Gastrocnemius medialis (tissue), 4 donors: ENCODE measurements at regions not wholly inside any gene's neighbourhood (a gene's known extent, or its start where the extent isn't known, plus 50 kb on each side); places are given as distances from the start of the nearest gene placed in this dataset.

Experiments used
- ATAC-seq, 2 donors: fragments of 150-250 bp; one replicate each; pipeline ENCODE4 v1.9.1; 2016
- DNase-seq, 2 donors: peaks; one replicate each; pipeline ENCODE4 v3.0.0-alpha.2; 2019
- H3K27ac ChIP-seq, 4 donors: fragments of 200-600 bp; sonication (generic); 1 replicate in 1 of 4; 2 replicates in 3 of 4; pipeline ENCODE4 v1.5.1; 2016 to 2018; ENCODE audit warnings: mild to moderate bottlenecking in 2 of 4, moderate library complexity in 1 of 4
- H3K27me3 ChIP-seq, 3 donors: fragments of 200-600 bp; sonication (generic) in 2 of 3; 1 replicate in 1 of 3; 2 replicates in 2 of 3; pipeline versions ENCODE4 v1.5.1 to v1.6.0; 2016 to 2019; ENCODE audit warnings: mild to moderate bottlenecking in 1 of 3, moderate library complexity in 1 of 3
- H3K36me3 ChIP-seq, 2 donors: fragments of 200-600 bp; sonication (generic) in 1 of 2; one replicate each; pipeline ENCODE4 v1.5.1; 2017 to 2018
- H3K4me1 ChIP-seq, 2 donors: fragments of 200-600 bp; sonication (generic) in 1 of 2; one replicate each; pipeline ENCODE4 v1.5.1; 2016 to 2017; ENCODE audit warnings: mild to moderate bottlenecking in 2 of 2
- H3K4me3 ChIP-seq, 4 donors: fragments of 200-600 bp; sonication (generic) in 3 of 4; 1 replicate in 1 of 4; 2 replicates in 3 of 4; pipeline ENCODE4 v1.5.1; 2016 to 2019; ENCODE audit warnings: mild to moderate bottlenecking in 2 of 4
- H3K9me3 ChIP-seq, 3 donors: fragments of 200-600 bp; sonication (generic) in 2 of 3; 1 replicate in 1 of 3; 2 replicates in 2 of 3; pipeline ENCODE4 v1.5.1; 2016 to 2019
- POLR2A ChIP-seq, 2 donors: fragments of 450-650 bp; IDR thresholded peaks; one replicate each; pipeline ENCODE4 v1.6.1; 2017; ENCODE audit warnings: antibody characterized with exemption in 2 of 2, mild to moderate bottlenecking in 2 of 2, moderate library complexity in 2 of 2
- in situ Hi-C, 4 donors: fragments of 200-750 bp; cut with MboI; loops; one replicate each; pipeline versions ENCODE4 v1.15.0 to v1.8.0; 2017; ENCODE audit warnings: low sequenced_read_pairs in 4 of 4
- intact Hi-C: fragments of 100-400 bp; cut with DNase I; formaldehyde crosslinking; loops from one replicate; pipeline ENCODE4 v1.15.1; 2023; ENCODE audit warnings: low total_unique reads
- TF ChIP-seq, protein P1 (sequence below), 5 experiments: fragments of 450-650 bp in 3 of 5; fragments of 200-600 bp in 2 of 5; sonication (generic) in 2 of 5; IDR thresholded peaks in 4 of 5; conservative IDR thresholded peaks in 1 of 5; 1 replicate in 4 of 5; 2 replicates in 1 of 5; pipeline ENCODE4 v1.5.1; 2016 to 2019; ENCODE audit warnings: antibody characterized with exemption in 5 of 5, mild to moderate bottlenecking in 3 of 5, moderate library complexity in 3 of 5

DNA sequence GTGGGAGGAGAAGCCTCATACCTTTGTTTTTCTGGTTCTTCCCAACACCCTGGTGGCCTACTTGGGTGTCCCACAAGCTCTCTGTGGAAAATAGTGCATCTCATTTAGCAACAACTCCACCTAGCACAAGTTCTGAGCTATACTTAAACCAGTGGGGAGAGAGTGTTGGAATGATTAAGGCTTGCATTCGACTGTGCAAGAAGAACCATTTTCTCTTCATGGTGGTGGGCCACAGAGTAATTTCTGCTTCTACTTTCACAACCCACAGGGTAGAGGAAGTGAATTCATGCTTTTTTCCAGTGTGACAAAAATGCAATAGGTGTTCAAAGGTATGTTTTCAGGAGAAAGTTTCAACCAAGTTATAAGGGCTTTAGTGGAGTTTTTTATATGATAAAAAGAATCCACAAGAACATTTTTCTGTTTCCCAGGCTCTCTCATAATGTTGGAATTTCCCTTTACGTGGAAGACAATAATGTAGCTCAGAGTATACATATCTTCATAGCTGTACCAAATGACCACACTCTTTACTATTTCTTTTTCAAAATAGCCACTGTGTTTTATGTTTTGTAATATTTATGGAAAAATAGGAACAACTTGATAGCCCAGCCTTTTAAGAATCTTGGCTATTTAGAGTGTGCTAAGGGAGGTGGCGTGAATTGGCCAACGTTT lies 80.3 kb upstream of the HHIP start:
- H3K4me1 ChIP-seq, result no peaks in the 10 kb centered on the region
- ATAC-seq (no peak), DNase-seq (no peak)
- H3K36me3 ChIP-seq, result no peaks in the 10 kb centered on the region
- intact Hi-C loops, result no loop called here
- TF ChIP-seq, protein P1, sequence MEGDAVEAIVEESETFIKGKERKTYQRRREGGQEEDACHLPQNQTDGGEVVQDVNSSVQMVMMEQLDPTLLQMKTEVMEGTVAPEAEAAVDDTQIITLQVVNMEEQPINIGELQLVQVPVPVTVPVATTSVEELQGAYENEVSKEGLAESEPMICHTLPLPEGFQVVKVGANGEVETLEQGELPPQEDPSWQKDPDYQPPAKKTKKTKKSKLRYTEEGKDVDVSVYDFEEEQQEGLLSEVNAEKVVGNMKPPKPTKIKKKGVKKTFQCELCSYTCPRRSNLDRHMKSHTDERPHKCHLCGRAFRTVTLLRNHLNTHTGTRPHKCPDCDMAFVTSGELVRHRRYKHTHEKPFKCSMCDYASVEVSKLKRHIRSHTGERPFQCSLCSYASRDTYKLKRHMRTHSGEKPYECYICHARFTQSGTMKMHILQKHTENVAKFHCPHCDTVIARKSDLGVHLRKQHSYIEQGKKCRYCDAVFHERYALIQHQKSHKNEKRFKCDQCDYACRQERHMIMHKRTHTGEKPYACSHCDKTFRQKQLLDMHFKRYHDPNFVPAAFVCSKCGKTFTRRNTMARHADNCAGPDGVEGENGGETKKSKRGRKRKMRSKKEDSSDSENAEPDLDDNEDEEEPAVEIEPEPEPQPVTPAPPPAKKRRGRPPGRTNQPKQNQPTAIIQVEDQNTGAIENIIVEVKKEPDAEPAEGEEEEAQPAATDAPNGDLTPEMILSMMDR (IDR thresholded peaks at IDR 0.05 in 4 of 5, conservative IDR thresholded peaks at IDR 0.05 in 1 of 5), result no peak
- TF ChIP-seq POLR2A (IDR thresholded peaks at IDR 0.05), result no peak
- no peak overlapping the region for H3K27ac ChIP-seq
- H3K27me3 ChIP-seq, result no peaks in the 10 kb centered on the region
- H3K4me3 ChIP-seq, result no peak overlapping the region
- H3K9me3 ChIP-seq, result no peaks in the 10 kb centered on the region
- in situ Hi-C loops, result no loop called here

DNA sequence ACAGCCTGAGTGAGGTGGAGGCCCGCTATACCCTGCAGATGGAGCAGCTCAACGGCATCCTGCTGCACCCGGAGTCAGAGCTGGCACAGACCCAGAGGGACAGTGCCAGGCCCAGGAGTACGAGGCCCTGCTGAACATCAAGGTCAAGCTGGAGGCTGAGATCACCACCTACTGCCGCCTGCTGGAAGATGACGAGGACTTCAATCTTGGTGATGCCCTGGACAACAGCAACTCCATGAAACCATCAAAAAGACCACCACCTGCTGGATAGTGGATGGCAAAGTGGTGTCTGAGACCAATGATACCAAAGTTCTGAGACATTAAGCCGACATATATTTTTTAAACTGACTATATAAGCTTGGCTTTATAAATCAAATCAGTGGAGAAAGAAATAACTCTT lies 73.3 kb upstream of the HHIP start:
- Histone ChIP-seq H3K9me3 (no peaks in the 10 kb centered on the region), H3K4me3 (no peak overlapping the region), H3K36me3 (no peaks in the 10 kb centered on the region), H3K4me1 (no peaks in the 10 kb centered on the region), H3K27ac (no peak overlapping the region), H3K27me3 (no peaks in the 10 kb centered on the region)
- no peak for TF ChIP-seq POLR2A (IDR thresholded peaks at IDR 0.05)
- TF ChIP-seq, protein P1 (IDR thresholded peaks at IDR 0.05 in 4 of 5, conservative IDR thresholded peaks at IDR 0.05 in 1 of 5), result no peak
- intact Hi-C loops, result no loop called here
- in situ Hi-C loops, result no loop called here
- DNase-seq (no peak), ATAC-seq (no peak)

DNA sequence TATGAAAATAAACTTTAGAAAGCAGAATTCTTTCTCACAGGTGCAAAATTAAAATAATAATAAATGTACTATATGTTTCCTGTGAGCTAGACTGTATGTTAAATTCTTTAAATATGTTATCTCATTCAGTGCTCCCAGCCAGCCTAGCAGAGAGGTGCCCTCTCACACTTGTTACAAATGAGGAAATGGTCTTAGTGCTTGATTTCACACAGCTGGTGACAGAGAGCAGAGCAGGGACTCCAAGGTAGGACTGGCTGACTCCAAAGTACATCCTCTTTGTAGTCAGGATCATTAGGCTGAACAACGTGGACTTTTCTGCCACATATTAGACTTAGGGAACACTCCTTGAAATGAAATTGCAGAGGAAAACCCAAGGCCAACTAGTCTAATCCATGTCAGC lies 72.0 kb upstream of the HHIP start:
- Histone ChIP-seq H3K27ac (no peak overlapping the region), H3K36me3 (no peaks in the 10 kb centered on the region), H3K4me3 (no peak overlapping the region), H3K9me3 (no peaks in the 10 kb centered on the region), H3K27me3 (no peaks in the 10 kb centered on the region), H3K4me1 (no peaks in the 10 kb centered on the region)
- TF ChIP-seq, protein P1 (IDR thresholded peaks at IDR 0.05 in 4 of 5, conservative IDR thresholded peaks at IDR 0.05 in 1 of 5), result no peak
- no peak for TF ChIP-seq POLR2A (IDR thresholded peaks at IDR 0.05)
- in situ Hi-C loops (no loop called here), intact Hi-C loops (no loop called here)
- ATAC-seq (no peak), DNase-seq (no peak)

DNA sequence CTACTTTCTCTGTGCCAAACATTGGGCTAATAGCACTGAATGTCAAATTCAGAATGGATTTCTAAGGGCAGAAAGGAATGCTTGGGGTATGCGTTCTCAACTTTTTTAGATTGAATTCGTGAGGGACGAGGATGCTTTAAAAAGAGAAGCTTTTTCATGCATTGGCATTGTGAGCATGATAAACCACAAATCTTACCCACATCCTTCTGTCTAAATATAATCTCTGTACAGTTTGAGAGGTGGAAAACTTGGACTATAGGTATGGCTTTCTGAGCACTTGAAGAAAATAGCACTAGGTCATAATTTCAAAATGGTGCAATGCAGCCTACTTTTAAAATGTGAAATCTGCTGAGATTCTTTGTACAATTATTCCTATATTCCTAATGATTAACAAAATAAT lies 71.4 kb upstream of the HHIP start:
- DNase-seq, result no peak
- no peaks in the 10 kb centered on the region for H3K27me3 ChIP-seq
- ATAC-seq, result no peak
- in situ Hi-C loops, result no loop called here
- no peak overlapping the region for H3K27ac ChIP-seq
- TF ChIP-seq POLR2A (IDR thresholded peaks at IDR 0.05), result no peak
- TF ChIP-seq, protein P1 (IDR thresholded peaks at IDR 0.05 in 4 of 5, conservative IDR thresholded peaks at IDR 0.05 in 1 of 5), result no peak
- H3K9me3 ChIP-seq, result no peaks in the 10 kb centered on the region
- intact Hi-C loops, result no loop called here
- H3K36me3 ChIP-seq, result no peaks in the 10 kb centered on the region
- no peaks in the 10 kb centered on the region for H3K4me1 ChIP-seq
- no peak overlapping the region for H3K4me3 ChIP-seq

DNA sequence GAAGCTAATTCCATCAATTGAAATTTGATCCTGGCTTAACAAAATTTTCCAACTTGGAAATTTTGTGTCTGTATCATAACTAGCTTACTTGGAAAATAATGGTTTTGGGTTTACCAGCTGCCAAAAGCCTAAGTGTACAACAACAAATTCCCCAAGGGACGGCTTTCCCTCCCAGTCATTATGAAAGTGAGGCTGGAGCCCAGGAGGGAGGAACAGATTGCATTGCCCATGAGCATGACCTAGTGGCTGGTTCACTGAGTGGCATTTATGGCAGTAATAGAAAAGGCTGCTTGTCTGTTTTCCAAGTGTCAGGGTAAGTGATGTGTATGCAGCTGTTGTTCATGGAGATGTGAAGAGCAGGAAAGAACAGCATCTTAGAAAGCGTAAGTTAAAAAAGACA lies 70.8 kb upstream of the HHIP start:
- DNase-seq (no peak), ATAC-seq (no peak)
- TF ChIP-seq POLR2A (IDR thresholded peaks at IDR 0.05), result no peak
- TF ChIP-seq, protein P1 (IDR thresholded peaks at IDR 0.05 in 4 of 5, conservative IDR thresholded peaks at IDR 0.05 in 1 of 5), result no peak
- Histone ChIP-seq H3K27ac (no peak overlapping the region), H3K9me3 (no peaks in the 10 kb centered on the region), H3K4me3 (no peak overlapping the region), H3K36me3 (no peaks in the 10 kb centered on the region), H3K4me1 (no peaks in the 10 kb centered on the region), H3K27me3 (no peaks in the 10 kb centered on the region)
- in situ Hi-C loops, result no loop called here
- intact Hi-C loops, result no loop called here
